Gastroesophageal sphincter (tissue), 4 donors: ENCODE measurements at regions not wholly inside any gene's neighbourhood (a gene's known extent, or its start where the extent isn't known, plus 50 kb on each side); places are given as distances from the start of the nearest gene placed in this dataset.

Source experiments
- ATAC-seq: fragments of 150-250 bp; one replicate; pipeline ENCODE4 v1.9.1; 2016; ENCODE audit warnings: mild to moderate bottlenecking, moderate library complexity
- H3K27ac ChIP-seq, 4 donors: fragments of 200-600 bp; sonication (generic) in 3 of 4; 1 replicate in 3 of 4; 2 replicates in 1 of 4; pipeline ENCODE4 v1.5.1; 2016 to 2019
- H3K27me3 ChIP-seq: fragments of 200-600 bp; sonication (generic); one replicate; pipeline ENCODE4 v1.5.1; 2019
- H3K36me3 ChIP-seq, 2 donors: fragments of 200-600 bp; sonication (generic); one replicate each; pipeline ENCODE4 v1.5.1; 2019; ENCODE audit warnings: control low read depth in 1 of 2
- H3K4me1 ChIP-seq, 3 donors: fragments of 200-600 bp; sonication (generic); 1 replicate in 2 of 3; 2 replicates in 1 of 3; pipeline ENCODE4 v1.5.1; 2016 to 2019; ENCODE audit warnings: control low read depth in 2 of 3
- H3K4me3 ChIP-seq, 2 donors: fragments of 200-600 bp; sonication (generic); one replicate each; pipeline ENCODE4 v1.5.1; 2019; ENCODE audit warnings: mild to moderate bottlenecking in 1 of 2, moderate library complexity in 1 of 2
- H3K9me3 ChIP-seq, 3 donors: fragments of 200-600 bp; sonication (generic); one replicate each; pipeline ENCODE4 v1.5.1; 2017 to 2019; ENCODE audit warnings: control low read depth in 2 of 3
- CTCF ChIP-seq, 4 experiments: fragments of 200-600 bp in 2 of 4; fragments of 450-650 bp in 2 of 4; sonication (generic) in 1 of 4; IDR thresholded peaks; one replicate each; pipeline ENCODE4 v1.5.1; 2017 to 2019; ENCODE audit warnings: antibody characterized with exemption in 4 of 4, mild to moderate bottlenecking in 2 of 4, moderate library complexity in 2 of 4
- EP300 ChIP-seq: sonication (generic); formaldehyde crosslinking; IDR thresholded peaks from one replicate; pipeline ENCODE4 v1.6.1; 2017; ENCODE audit warnings: antibody characterized with exemption, mild to moderate bottlenecking
- POLR2A ChIP-seq, 2 donors: fragments of 450-650 bp; IDR thresholded peaks; one replicate each; pipeline ENCODE4 v1.6.1; 2017; ENCODE audit warnings: antibody characterized with exemption in 2 of 2, mild to moderate bottlenecking in 2 of 2, moderate library complexity in 1 of 2
- POLR2AphosphoS5 ChIP-seq: sonication (generic); formaldehyde crosslinking; IDR thresholded peaks from one replicate; pipeline ENCODE4 v1.6.1; 2017; ENCODE audit warnings: antibody characterized with exemption
- WGBS, 2 donors: methylation state at CpG; one replicate each; pipeline ENCODE4 v1.1.5; 2018; ENCODE audit warnings: low coverage in 1 of 2; 5-methylcytosine and 5-hydroxymethylcytosine counted together

DNA sequence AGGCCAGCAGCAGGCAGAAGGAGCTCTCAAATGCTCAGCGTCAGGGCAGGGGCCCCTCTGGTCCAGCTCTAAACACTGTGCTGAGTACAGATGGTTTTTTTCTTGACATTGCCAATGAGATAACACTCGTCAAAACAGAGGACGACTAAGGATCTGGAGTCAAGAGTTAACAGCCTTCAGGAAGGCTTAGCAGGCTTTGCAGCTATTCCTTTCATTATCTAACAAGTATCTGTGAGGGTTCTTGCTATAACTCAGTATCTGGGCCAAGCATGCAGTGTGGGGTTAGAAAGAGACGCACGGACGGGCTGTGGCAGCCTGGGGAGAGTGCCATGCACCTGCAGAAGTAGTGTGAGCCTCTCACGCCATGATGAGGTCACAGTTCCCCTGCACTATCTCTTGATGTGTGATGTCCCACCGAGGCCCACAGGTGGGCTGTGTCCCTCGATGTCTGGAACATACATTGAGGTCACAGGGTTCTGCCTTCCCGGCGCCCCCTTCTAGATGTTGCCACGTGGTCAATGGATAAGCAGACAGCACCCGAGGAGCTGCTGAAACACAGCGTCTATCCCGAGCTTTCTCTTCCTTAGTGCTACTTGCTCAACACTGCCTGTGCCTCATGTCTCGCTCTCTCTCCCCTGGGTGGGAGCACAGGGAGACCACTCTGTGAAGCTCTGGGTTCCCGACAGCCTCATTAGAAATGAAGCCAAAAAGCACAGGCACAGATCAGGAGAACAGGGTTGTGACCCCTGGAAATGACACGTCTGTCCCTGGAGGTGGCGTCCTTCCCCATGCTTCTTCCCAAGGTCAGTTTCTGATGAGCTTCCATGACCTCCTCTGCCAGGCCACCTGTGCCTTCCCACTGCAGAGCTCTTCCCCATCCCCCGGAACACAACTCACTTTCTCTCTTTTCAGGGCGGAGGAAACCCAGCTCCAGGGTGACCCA, 85.5 kb upstream of the RPS6KA2 start:
- TF ChIP-seq POLR2AphosphoS5 (no peak), POLR2A (IDR thresholded peaks at IDR 0.05) (no peak)
- 55 to 83% methylated on average over 2 to 7 of the region's 21 CpGs for WGBS, 2 donors
- no peak for ATAC-seq

GRCh38 chr6:166710084-166710483, 83.0 kb upstream of the RPS6KA2 start:
- WGBS, 2 donors: 90% methylated on average over 2 of the region's 2 CpGs

More for the DNA sequence above, 85.5 kb upstream of the RPS6KA2 start:
- Histone ChIP-seq H3K9me3 (peaks cover 0 to 14% (median 0%) of the 10 kb centered on the region in 3 donors), H3K27ac (no peak overlapping the region), H3K4me1 (peaks cover 0 to 6% (median 0%) of the 10 kb centered on the region in 3 donors), H3K27me3 (no peaks in the 10 kb centered on the region), H3K4me3 (no peak overlapping the region), H3K36me3 (no peaks in the 10 kb centered on the region)

DNA sequence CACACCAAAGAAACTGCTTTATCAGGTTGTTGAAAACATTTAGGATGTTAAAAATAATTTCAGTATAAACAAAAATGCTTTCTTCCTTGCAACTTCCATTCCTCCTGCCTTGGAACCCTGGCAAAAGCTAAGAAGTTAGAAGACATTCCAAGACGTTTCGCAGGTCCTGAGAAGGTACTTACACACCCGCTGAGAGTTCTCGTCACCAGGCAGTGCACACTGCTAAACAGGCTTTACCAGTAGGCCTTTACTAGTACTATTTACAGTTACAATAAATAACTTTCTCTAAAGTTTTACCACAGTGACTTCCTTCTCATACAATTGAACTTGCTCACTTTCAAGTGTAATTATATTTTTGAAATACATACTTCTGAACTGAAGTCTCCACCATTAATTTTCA, 81.4 kb upstream of the RPS6KA2 start:
- Histone ChIP-seq H3K9me3 (peaks cover 0 to 14% (median 0%) of the 10 kb centered on the region in 3 donors), H3K4me1 (no peaks in the 10 kb centered on the region), H3K27ac (no peak overlapping the region), H3K36me3 (no peaks in the 10 kb centered on the region), H3K27me3 (no peaks in the 10 kb centered on the region), H3K4me3 (no peak overlapping the region)
- WGBS, 2 donors: 58 to 97% methylated on average over 4 of the region's 4 CpGs
- ATAC-seq: no peak
- TF ChIP-seq CTCF (IDR thresholded peaks at IDR 0.05) (no peak), EP300 (no peak), POLR2AphosphoS5 (no peak), POLR2A (IDR thresholded peaks at IDR 0.05) (no peak)

More at GRCh38 chr6:166710084-166710483, 83.0 kb upstream of the RPS6KA2 start:
- no peak for ATAC-seq
- Histone ChIP-seq H3K27me3 (no peaks in the 10 kb centered on the region), H3K4me1 (peaks cover 0 to 4% (median 0%) of the 10 kb centered on the region in 3 donors), H3K4me3 (no peak overlapping the region), H3K36me3 (no peaks in the 10 kb centered on the region), H3K9me3 (peaks cover 0 to 14% (median 0%) of the 10 kb centered on the region in 3 donors), H3K27ac (no peak overlapping the region)
- TF ChIP-seq CTCF (IDR thresholded peaks at IDR 0.05): no peak
- no peak for TF ChIP-seq POLR2A (IDR thresholded peaks at IDR 0.05)
- no peak for TF ChIP-seq POLR2AphosphoS5
- no peak for TF ChIP-seq EP300

DNA sequence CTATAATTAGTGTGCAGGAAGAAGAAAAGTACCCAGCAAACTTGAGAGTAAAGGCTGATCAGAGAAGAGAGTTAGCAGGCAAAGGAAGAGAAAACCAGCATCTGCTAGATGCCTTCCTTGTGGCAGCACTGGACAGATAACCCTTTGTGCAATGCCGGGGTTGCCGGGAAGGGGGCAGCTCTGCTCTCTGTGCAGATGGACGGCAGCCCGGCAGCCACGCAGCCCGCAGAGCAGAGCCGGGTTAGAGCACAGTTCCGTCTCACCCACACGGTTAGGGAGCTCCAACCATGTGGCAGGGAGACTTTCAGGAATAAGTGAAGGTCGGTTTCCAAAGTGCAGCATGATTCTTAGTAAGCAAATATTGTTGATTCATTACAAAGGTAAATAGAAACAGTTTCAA, 80.0 kb upstream of the RPS6KA2 start:
- WGBS, 2 donors: 43 to 80% methylated on average over 2 to 6 of the region's 10 CpGs
- ATAC-seq: no peak
- Histone ChIP-seq H3K27ac (no peak overlapping the region), H3K4me3 (no peak overlapping the region), H3K9me3 (peaks cover 0 to 14% (median 0%) of the 10 kb centered on the region in 3 donors), H3K27me3 (no peaks in the 10 kb centered on the region), H3K36me3 (no peaks in the 10 kb centered on the region), H3K4me1 (no peaks in the 10 kb centered on the region)
- TF ChIP-seq POLR2AphosphoS5 (no peak), CTCF (IDR thresholded peaks at IDR 0.05) (peak in 1 of 4 experiments; percentile 21)

DNA sequence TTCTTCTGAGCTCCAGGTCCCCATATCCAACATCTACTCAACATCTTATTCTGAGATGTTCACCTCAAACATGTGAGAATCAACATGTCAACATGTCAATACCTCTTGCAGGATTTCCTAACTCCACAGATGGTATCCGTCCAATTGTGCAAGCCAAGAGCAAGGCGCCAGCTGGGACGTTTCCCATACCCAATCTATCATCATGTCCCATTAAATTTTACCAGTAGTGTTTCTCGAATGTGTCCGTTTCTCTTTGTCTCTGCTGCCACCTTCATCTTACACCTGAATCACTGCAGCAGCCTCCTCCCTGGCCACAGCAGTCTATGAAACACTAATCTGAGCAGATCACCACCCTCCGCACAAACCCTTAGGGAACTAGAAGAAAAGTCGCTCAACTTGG, 78.0 kb upstream of the RPS6KA2 start:
- no peak for ATAC-seq
- H3K27me3 ChIP-seq: no peaks in the 10 kb centered on the region
- 52 to 68% methylated on average over 3 to 7 of the region's 7 CpGs for WGBS, 2 donors
- H3K9me3 ChIP-seq: no peaks in the 10 kb centered on the region
- no peak overlapping the region for H3K4me3 ChIP-seq
- no peaks in the 10 kb centered on the region for H3K4me1 ChIP-seq
- H3K27ac ChIP-seq: no peak overlapping the region
- no peaks in the 10 kb centered on the region for H3K36me3 ChIP-seq
- TF ChIP-seq POLR2AphosphoS5 (no peak), CTCF (IDR thresholded peaks at IDR 0.05) (peak in 2 of 4 experiments; percentile 19 to 20)
